HCT116 (cell line): ENCODE measurements at regions not wholly inside any gene's neighbourhood (a gene's known extent, or its start where the extent isn't known, plus 50 kb on each side); places are given as distances from the start of the nearest gene placed in this dataset.

Source experiments
- EGR1 ChIP-seq: IDR thresholded peaks from 2 replicates; pipeline ENCODE4 v1.6.1; 2012; ENCODE audit warnings: low read depth
- EZH2 ChIP-seq: fragments of 200-600 bp; sonication (generic); IDR thresholded peaks from 2 replicates; pipeline ENCODE4 v1.6.1; 2017; ENCODE audit warnings: antibody characterized with exemption, mixed run types
- EZH2phosphoT487 ChIP-seq: fragments of 200-600 bp; IDR thresholded peaks from 2 replicates; pipeline ENCODE4 v1.6.1; 2018; ENCODE audit warnings: antibody characterized with exemption, borderline replicate concordance
- JUND ChIP-seq: IDR thresholded peaks from 2 replicates; pipeline ENCODE4 v1.6.1; 2012
- POLR2A ChIP-seq: IDR thresholded peaks from 2 replicates; pipeline ENCODE4 v1.7.0; 2011; ENCODE audit warnings: borderline replicate concordance; ENCODE audit not compliant: insufficient read depth, insufficient read length; ENCODE audit errors: extremely low read depth
- POLR2AphosphoS5 ChIP-seq: IDR thresholded peaks from 2 replicates; pipeline ENCODE4 v1.6.1; 2011; ENCODE audit warnings: mild to moderate bottlenecking, low read depth, low read length, moderate library complexity
- TCF7L2 ChIP-seq: IDR thresholded peaks from 2 replicates; pipeline ENCODE4 v1.7.0; 2011; ENCODE audit warnings: borderline replicate concordance, inconsistent platforms; ENCODE audit not compliant: insufficient read depth, insufficient read length; ENCODE audit errors: extremely low read depth
- ZNF274 ChIP-seq: fragments of 200-500 bp; sonication (Bioruptor generic); IDR thresholded peaks from 2 replicates; pipeline ENCODE4 v1.6.1; 2014; ENCODE audit warnings: mild to moderate bottlenecking, low read depth, low read length, inconsistent platforms
- TF ChIP-seq, protein P1 (sequence below), 3 experiments: fragments of 200-600 bp in 1 of 3; sonication (generic) in 1 of 3; IDR thresholded peaks in 2 of 3; conservative IDR thresholded peaks in 1 of 3; 2 replicates each; pipeline ENCODE4 v1.5.1; 2012 to 2017; ENCODE audit warnings: low read depth in 2 of 3, low read length in 2 of 3, antibody characterized with exemption in 1 of 3, borderline replicate concordance in 1 of 3, control low read depth in 1 of 3, mild to moderate bottlenecking in 1 of 3, mixed read lengths in 1 of 3, mixed run types in 1 of 3, moderate library complexity in 1 of 3; ENCODE audit not compliant: insufficient read depth in 1 of 3
- TF ChIP-seq, protein P2 (sequence below): IDR thresholded peaks from 2 replicates; pipeline ENCODE4 v1.6.1; 2012; ENCODE audit warnings: low read depth

DNA sequence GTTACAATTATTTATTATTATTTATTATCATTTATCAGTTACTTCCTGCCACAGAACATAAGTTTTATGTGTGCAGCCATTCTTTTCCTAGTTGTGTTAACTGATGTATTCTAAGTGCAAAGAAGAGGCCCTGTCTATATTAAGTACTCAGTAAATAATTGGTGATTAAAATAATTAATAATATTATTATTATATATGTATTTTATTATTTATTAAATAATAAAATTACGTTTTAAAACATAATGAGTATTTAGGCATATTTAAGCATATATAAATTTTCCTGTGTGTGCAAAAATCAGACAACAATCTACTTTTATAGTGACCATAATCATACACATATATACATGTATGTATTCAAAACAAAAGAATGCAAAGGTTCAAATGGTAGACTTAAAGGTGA, 1871.6 kb upstream of the IGFBP7 start:
- TF ChIP-seq JUND (no peak), TCF7L2 (no peak), ZNF274 (no peak), EZH2 (no peak), EZH2phosphoT487 (no peak), POLR2A (no peak), POLR2AphosphoS5 (no peak), EGR1 (no peak)
- TF ChIP-seq, protein P1, sequence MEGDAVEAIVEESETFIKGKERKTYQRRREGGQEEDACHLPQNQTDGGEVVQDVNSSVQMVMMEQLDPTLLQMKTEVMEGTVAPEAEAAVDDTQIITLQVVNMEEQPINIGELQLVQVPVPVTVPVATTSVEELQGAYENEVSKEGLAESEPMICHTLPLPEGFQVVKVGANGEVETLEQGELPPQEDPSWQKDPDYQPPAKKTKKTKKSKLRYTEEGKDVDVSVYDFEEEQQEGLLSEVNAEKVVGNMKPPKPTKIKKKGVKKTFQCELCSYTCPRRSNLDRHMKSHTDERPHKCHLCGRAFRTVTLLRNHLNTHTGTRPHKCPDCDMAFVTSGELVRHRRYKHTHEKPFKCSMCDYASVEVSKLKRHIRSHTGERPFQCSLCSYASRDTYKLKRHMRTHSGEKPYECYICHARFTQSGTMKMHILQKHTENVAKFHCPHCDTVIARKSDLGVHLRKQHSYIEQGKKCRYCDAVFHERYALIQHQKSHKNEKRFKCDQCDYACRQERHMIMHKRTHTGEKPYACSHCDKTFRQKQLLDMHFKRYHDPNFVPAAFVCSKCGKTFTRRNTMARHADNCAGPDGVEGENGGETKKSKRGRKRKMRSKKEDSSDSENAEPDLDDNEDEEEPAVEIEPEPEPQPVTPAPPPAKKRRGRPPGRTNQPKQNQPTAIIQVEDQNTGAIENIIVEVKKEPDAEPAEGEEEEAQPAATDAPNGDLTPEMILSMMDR (IDR thresholded peaks at IDR 0.05 in 2 of 3, conservative IDR thresholded peaks at IDR 0.05 in 1 of 3; ENCODE audit: borderline replicate concordance in 1 of 3, insufficient read depth in 1 of 3, low read depth in 2 of 3, low read length in 2 of 3) = no peak
- TF ChIP-seq, protein P2, sequence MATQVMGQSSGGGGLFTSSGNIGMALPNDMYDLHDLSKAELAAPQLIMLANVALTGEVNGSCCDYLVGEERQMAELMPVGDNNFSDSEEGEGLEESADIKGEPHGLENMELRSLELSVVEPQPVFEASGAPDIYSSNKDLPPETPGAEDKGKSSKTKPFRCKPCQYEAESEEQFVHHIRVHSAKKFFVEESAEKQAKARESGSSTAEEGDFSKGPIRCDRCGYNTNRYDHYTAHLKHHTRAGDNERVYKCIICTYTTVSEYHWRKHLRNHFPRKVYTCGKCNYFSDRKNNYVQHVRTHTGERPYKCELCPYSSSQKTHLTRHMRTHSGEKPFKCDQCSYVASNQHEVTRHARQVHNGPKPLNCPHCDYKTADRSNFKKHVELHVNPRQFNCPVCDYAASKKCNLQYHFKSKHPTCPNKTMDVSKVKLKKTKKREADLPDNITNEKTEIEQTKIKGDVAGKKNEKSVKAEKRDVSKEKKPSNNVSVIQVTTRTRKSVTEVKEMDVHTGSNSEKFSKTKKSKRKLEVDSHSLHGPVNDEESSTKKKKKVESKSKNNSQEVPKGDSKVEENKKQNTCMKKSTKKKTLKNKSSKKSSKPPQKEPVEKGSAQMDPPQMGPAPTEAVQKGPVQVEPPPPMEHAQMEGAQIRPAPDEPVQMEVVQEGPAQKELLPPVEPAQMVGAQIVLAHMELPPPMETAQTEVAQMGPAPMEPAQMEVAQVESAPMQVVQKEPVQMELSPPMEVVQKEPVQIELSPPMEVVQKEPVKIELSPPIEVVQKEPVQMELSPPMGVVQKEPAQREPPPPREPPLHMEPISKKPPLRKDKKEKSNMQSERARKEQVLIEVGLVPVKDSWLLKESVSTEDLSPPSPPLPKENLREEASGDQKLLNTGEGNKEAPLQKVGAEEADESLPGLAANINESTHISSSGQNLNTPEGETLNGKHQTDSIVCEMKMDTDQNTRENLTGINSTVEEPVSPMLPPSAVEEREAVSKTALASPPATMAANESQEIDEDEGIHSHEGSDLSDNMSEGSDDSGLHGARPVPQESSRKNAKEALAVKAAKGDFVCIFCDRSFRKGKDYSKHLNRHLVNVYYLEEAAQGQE = no peak
